Subcutaneous abdominal adipose tissue (tissue), 5 donors: ENCODE measurements at regions not wholly inside any gene's neighbourhood (a gene's known extent, or its start where the extent isn't known, plus 50 kb on each side); places are given as distances from the start of the nearest gene placed in this dataset.

ENCODE experiments used
- H3K27ac ChIP-seq: one replicate; pipeline ENCODE4 v1.7.0; 2013; ENCODE audit warnings: low read depth, mild to moderate bottlenecking, inconsistent platforms, low read length, moderate library complexity
- H3K27me3 ChIP-seq, 5 donors: one replicate each; pipeline ENCODE4 v1.7.0; 2013; ENCODE audit warnings: low read length in 5 of 5, inconsistent platforms in 1 of 5; ENCODE audit not compliant: control insufficient read depth in 5 of 5, insufficient read depth in 4 of 5
- H3K36me3 ChIP-seq, 5 donors: one replicate each; pipeline ENCODE4 v1.7.0; 2013; ENCODE audit warnings: low read length in 5 of 5; ENCODE audit not compliant: control insufficient read depth in 5 of 5, insufficient read depth in 5 of 5
- H3K4me1 ChIP-seq, 5 donors: one replicate each; pipeline ENCODE4 v1.7.0; 2013; ENCODE audit warnings: low read length in 5 of 5, mild to moderate bottlenecking in 3 of 5, moderate library complexity in 1 of 5; ENCODE audit not compliant: control insufficient read depth in 5 of 5, insufficient read depth in 5 of 5
- H3K4me3 ChIP-seq, 5 donors: one replicate each; pipeline ENCODE4 v1.7.0; 2013; ENCODE audit warnings: low read length in 5 of 5, low read depth in 1 of 5
- H3K9ac ChIP-seq, 5 donors: one replicate each; pipeline ENCODE4 v1.7.0; 2013; ENCODE audit warnings: low read length in 5 of 5, mild to moderate bottlenecking in 4 of 5, moderate library complexity in 3 of 5
- H3K9me3 ChIP-seq, 5 donors: one replicate each; pipeline ENCODE4 v1.7.0; 2013; ENCODE audit warnings: low read length in 5 of 5; ENCODE audit not compliant: control insufficient read depth in 5 of 5
- donor health status: healthy.
- donor health status: healthy.
- donor health status: healthy.
- donor health status: healthy.
- donor health status: healthy.

DNA sequence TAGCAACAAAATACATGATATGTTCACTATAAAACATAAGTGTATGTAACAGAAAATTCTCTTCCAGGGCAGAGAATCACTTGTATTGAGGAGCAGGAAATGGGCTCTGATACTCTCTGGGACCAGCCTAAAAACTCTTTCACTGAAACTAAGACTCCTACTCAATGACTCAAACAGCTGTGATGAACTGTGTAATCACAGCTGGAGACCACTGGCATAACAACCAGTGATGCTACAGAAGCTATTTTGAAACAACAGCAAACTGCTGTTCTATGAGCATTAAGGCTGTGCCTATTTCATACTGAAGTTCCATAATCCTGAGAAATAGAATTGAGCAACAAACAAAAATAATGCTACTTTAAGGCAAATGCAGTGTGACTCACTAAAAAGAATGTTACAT lies 594.0 kb downstream of the HINT1 start:
- Histone ChIP-seq H3K4me1 (no peaks in the 10 kb centered on the region), H3K9me3 (no peaks in the 10 kb centered on the region)

DNA sequence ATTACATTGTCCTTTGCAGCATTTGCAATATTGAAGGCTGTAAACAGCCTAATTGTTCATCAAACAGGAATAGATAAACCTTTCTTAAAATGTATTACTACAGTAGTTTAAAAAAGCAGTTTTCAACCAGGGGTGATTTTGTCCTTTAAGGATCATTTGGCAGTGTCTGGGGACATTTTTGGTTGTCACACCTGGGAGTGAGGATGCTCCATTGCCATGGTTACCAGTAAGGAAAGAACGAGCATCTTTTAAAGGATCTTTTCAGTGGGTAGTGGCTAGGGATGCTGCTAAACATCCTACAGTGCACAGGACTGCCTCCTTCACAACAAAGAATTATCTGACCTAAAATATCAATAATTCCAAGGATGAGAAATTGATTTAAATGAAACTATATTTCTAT lies 596.3 kb downstream of the HINT1 start:
- Histone ChIP-seq H3K9ac (no peak overlapping the region), H3K9me3 (no peaks in the 10 kb centered on the region), H3K36me3 (no peaks in the 10 kb centered on the region), H3K4me3 (no peak overlapping the region), H3K27me3 (no peaks in the 10 kb centered on the region), H3K4me1 (no peaks in the 10 kb centered on the region), H3K27ac (no peak overlapping the region)

More for the DNA sequence above, 594.0 kb downstream of the HINT1 start:
- Histone ChIP-seq H3K9ac (no peak overlapping the region), H3K36me3 (no peaks in the 10 kb centered on the region), H3K27ac (no peak overlapping the region), H3K4me3 (no peak overlapping the region), H3K27me3 (no peaks in the 10 kb centered on the region)

DNA sequence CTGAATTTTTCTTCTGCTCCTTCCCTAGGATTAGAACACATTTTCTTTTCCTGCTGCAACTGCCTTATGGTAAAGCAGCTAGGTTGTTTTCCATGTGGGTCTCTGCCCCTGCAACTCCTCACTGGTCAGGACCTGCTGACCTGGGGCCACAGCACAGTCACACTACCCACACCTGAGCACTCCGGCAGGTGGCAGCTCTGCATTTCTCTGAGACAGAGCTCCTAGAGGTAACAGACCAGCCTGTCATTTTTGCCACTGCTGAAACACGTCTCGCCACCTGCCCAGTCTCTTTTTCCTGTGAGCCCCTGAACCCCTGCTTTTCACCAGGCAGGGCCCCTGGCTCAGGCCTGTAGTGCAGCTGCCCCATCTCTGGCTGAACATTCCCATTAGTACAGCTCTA lies 609.6 kb downstream of the HINT1 start:
- Histone ChIP-seq H3K27me3 (no peaks in the 10 kb centered on the region), H3K36me3 (no peaks in the 10 kb centered on the region), H3K9me3 (peaks cover 0 to 21% (median 2%) of the 10 kb centered on the region in 5 donors), H3K27ac (no peak overlapping the region), H3K4me1 (no peaks in the 10 kb centered on the region), H3K4me3 (no peak overlapping the region), H3K9ac (no peak overlapping the region)

DNA sequence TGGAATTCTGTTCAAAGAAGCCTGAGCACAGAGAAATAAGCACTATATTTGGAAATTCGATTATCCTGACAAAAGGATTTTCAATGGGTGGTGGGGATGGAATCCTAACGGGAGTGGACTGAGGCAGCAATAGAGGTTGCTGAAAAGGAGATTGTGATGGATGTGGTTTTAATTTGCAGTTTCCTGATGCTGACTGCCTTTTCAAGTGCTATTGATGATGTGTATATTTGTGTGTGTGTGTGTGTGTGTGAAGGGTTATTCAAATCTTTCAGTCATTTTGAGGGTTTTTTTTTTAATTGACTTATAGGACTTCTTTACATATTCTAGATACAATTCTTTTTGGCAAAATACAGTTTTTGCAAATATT lies 614.5 kb downstream of the HINT1 start:
- Histone ChIP-seq H3K36me3 (no peaks in the 10 kb centered on the region), H3K9me3 (peaks cover 0 to 2% (median 0%) of the 10 kb centered on the region in 5 donors), H3K27me3 (no peaks in the 10 kb centered on the region), H3K4me1 (no peaks in the 10 kb centered on the region), H3K27ac (no peak overlapping the region), H3K4me3 (no peak overlapping the region), H3K9ac (no peak overlapping the region)

DNA sequence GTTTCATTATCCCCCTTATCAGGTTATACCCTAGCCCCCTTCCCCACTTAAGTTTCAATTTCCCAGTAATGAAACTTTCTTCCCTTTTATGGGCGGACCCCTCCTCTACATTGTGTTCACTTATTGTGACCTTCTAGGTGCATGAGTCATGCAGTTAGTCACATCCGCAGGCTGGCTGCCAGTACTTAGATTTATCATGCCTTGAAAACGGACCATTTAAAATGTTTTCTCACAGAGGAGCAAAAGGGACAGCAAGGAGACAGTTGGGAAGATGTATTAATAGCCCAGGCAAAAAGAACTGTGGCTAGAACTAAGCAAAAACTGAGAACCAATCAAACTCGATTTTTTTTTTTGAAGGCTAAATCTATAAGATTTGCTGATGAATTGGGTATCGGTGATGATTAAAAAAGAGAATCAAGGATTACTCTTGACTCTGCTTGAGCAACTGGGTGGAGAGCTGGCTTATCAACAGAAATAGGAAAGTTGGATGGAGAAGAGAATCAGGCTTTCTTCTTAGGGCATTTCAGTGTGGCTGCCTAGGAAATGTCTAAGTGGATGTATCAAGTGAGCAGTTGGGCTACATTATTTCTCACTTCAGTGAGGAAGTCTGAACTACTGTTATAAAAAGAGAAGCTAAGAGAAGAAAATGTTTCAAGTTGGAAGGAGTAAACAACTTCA lies 615.0 kb downstream of the HINT1 start:
- no peaks in the 10 kb centered on the region for H3K4me1 ChIP-seq
- H3K9ac ChIP-seq: no peak overlapping the region
- no peaks in the 10 kb centered on the region for H3K36me3 ChIP-seq
- peaks cover 0 to 8% (median 0%) of the 10 kb centered on the region in 5 donors for H3K9me3 ChIP-seq
- no peaks in the 10 kb centered on the region for H3K27me3 ChIP-seq
- H3K4me3 ChIP-seq: no peak overlapping the region
- no peak overlapping the region for H3K27ac ChIP-seq

DNA sequence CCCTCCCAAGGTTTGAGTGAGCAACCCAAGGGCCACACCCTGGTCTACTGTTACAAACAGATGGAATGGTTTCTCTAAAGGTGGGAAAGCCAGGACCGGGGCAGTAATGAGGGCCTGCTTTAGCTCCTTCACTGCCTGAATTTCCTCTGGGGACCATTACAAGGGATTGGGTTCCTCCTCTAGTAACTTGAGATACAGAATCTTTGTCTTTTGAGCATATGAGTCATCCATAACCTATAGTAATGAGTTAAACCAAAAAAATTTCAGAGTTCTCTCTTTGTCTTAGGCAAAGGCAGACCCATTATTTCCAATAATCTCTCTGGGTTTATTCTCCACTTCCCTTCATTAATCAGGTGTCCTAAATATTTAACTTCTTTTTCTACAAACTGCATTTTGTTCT lies 618.8 kb downstream of the HINT1 start:
- Histone ChIP-seq H3K9me3 (peaks cover 0 to 23% (median 15%) of the 10 kb centered on the region in 5 donors), H3K9ac (no peak overlapping the region), H3K27me3 (no peaks in the 10 kb centered on the region), H3K36me3 (no peaks in the 10 kb centered on the region), H3K27ac (no peak overlapping the region), H3K4me1 (no peaks in the 10 kb centered on the region), H3K4me3 (no peak overlapping the region)

DNA sequence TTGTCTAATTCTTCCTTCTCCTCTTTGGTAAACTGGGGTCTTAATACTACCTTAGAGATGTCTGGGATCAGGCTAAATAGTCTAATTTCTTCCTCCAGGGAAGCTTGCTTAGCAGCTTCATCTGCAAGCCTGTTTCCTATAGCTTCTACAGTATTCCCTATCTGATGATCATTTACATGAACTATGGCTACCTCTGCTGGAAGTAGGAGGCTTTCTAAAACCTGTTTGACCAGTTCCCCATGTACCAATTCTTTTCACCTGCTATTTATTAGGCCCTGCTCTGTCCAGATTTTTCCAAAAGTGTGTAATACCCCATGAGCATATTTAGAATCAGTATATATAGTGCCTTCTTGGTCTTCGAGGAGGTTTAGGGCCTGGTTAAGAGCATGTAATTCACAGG lies 619.8 kb downstream of the HINT1 start:
- Histone ChIP-seq H3K9me3 (peaks cover 0 to 23% (median 15%) of the 10 kb centered on the region in 5 donors), H3K4me1 (no peaks in the 10 kb centered on the region), H3K27me3 (no peaks in the 10 kb centered on the region), H3K9ac (no peak overlapping the region), H3K36me3 (no peaks in the 10 kb centered on the region), H3K27ac (no peak overlapping the region), H3K4me3 (no peak overlapping the region)

DNA sequence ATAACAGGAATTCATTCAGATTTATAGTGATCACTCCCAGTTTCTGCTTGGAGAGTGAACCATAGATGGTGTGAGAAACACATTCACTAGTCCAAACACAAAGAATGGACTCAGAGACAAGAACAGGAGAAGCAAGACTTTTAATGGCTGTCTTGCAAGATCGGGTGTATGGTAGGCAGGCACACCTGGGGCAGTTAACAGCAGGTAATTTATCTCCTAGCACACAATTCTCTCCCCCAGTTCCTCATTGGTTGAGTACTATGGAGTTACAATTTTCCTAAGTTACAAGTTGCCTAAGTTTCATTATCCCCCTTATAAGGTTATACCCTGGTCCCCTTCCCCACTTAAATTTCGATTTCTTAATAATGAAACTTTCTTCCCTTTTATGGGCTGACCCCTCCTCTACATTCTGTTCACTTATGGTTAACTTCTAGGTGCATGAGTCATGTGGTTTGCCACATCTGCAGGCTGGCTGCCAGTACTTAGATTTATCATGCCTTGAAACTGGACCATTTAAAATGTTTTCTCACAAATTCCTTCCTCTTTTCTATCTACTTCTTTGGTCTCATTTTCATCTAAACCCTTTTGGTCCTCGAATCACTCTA lies 623.3 kb downstream of the HINT1 start:
- Histone ChIP-seq H3K36me3 (no peaks in the 10 kb centered on the region), H3K9me3 (peaks cover 0 to 23% (median 15%) of the 10 kb centered on the region in 5 donors), H3K4me3 (no peak overlapping the region), H3K4me1 (no peaks in the 10 kb centered on the region), H3K27ac (no peak overlapping the region), H3K27me3 (no peaks in the 10 kb centered on the region), H3K9ac (no peak overlapping the region)

DNA sequence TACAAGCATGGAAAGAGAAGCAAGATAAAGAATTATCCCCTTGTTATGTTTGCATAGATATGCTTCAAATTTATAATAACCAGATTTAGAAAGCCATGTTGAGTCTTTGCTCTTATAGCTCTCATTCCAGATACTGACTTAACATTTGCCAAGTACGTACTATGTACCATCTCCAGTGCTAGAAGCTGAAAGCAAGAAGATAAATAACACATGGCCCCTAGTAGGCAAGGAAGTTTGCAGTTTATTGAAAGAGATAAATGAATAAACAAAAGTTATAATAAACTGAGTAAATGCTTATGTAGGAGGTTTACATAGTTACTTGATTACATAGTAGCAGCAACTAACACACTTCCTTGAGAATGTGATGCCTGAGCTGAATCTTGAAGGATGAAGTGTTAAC lies 628.4 kb downstream of the HINT1 start:
- Histone ChIP-seq H3K27ac (no peak overlapping the region), H3K27me3 (no peaks in the 10 kb centered on the region), H3K9me3 (no peaks in the 10 kb centered on the region), H3K4me3 (no peak overlapping the region), H3K36me3 (no peaks in the 10 kb centered on the region), H3K9ac (no peak overlapping the region), H3K4me1 (no peaks in the 10 kb centered on the region)

DNA sequence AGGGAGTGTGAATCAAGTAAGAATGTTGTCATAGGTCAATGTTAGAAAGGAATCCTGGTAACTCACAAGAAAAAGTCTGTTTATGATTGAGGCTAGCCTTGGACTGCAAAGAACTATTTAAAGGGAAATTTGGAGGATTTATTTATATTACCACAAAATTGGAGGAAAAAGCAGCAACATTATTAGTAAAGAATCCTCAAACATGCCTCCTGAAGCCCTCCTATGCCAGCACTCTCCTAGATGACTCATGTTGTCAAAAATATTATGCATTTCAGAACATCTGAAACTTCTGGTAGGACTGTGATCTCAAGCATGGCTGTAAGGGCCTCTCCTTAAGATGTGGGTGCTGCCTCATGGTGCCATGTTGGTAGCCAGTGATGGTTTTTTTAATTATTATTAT lies 628.5 kb downstream of the CHSY3 start:
- H3K9ac ChIP-seq: no peak overlapping the region
- no peaks in the 10 kb centered on the region for H3K27me3 ChIP-seq
- no peaks in the 10 kb centered on the region for H3K9me3 ChIP-seq
- no peak overlapping the region for H3K4me3 ChIP-seq
- no peaks in the 10 kb centered on the region for H3K4me1 ChIP-seq
- no peaks in the 10 kb centered on the region for H3K36me3 ChIP-seq
- H3K27ac ChIP-seq: no peak overlapping the region
